ENCODE measurements at regions not wholly inside any gene's neighbourhood (a gene's known extent, or its start where the extent isn't known, plus 50 kb on each side); places are given as distances from the start of the nearest gene placed in this dataset.

DNA sequence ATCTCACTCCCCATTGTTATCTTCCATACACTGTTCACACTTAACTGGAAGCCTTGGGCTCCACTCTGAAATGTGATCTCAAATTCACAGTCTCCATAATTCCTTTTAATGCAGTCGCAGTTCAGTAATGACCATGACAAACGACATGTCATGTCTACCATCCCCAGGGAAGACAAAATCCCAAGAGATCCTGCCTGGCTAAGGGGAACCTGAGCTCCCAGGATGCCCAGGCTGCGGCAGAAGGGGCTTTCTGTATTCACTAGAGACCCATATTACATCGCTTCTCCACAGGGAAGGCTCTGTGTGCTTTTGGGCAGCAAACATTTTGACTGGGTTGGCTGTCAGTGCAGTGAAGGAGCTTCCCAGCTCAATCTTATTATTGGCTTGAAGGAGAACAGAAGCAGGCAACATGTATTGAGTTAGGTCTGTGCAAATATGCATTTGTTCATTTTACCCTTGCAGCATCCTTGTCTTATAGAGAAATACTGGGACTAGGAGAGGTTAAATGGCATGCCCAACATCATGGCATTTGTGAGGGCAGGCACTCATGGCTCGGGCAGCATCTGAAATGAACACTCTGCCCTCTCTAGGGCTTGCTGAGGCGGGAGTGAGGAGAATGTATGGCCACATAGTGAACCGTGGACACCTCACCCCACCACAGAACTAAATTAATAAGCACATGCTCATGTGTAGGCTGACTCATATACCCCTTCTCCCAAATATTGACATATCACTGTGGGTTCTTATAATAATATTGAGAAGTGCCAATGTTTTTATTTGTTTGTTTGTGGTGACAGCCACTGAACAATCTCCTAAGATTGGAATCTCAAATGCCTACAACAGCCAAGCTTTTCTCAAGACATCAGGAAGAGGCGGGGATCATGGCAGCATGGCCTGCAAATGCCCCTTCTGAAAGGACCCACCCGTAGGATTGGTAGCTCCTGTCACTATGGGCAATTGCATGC lies 141.6 kb upstream of the FOXB1 start:
- TF ChIP-seq, protein P1, sequence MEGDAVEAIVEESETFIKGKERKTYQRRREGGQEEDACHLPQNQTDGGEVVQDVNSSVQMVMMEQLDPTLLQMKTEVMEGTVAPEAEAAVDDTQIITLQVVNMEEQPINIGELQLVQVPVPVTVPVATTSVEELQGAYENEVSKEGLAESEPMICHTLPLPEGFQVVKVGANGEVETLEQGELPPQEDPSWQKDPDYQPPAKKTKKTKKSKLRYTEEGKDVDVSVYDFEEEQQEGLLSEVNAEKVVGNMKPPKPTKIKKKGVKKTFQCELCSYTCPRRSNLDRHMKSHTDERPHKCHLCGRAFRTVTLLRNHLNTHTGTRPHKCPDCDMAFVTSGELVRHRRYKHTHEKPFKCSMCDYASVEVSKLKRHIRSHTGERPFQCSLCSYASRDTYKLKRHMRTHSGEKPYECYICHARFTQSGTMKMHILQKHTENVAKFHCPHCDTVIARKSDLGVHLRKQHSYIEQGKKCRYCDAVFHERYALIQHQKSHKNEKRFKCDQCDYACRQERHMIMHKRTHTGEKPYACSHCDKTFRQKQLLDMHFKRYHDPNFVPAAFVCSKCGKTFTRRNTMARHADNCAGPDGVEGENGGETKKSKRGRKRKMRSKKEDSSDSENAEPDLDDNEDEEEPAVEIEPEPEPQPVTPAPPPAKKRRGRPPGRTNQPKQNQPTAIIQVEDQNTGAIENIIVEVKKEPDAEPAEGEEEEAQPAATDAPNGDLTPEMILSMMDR (IDR thresholded peaks at IDR 0.05 in 4 of 5, conservative IDR thresholded peaks at IDR 0.05 in 1 of 5), result no peak
- TF ChIP-seq POLR2A (IDR thresholded peaks at IDR 0.05), result no peak

Measured in gastrocnemius medialis (tissue), 4 donors.